Gastrocnemius medialis (tissue), 4 donors: ENCODE measurements at regions not wholly inside any gene's neighbourhood (a gene's known extent, or its start where the extent isn't known, plus 50 kb on each side); places are given as distances from the start of the nearest gene placed in this dataset.
"Not testable (repeated sequence)": the region's sequence is repeated elsewhere in the genome, so short reads cannot be mapped to it uniquely, and the experiment has no call there.

ENCODE experiments used
- ATAC-seq, 2 donors: fragments of 150-250 bp; one replicate each; pipeline ENCODE4 v1.9.1; 2016
- DNase-seq, 2 donors: peaks; one replicate each; pipeline ENCODE4 v3.0.0-alpha.2; 2019
- H3K27ac ChIP-seq, 4 donors: fragments of 200-600 bp; sonication (generic); 1 replicate in 1 of 4; 2 replicates in 3 of 4; pipeline ENCODE4 v1.5.1; 2016 to 2018; ENCODE audit warnings: mild to moderate bottlenecking in 2 of 4, moderate library complexity in 1 of 4
- H3K27me3 ChIP-seq, 3 donors: fragments of 200-600 bp; sonication (generic) in 2 of 3; 1 replicate in 1 of 3; 2 replicates in 2 of 3; pipeline versions ENCODE4 v1.5.1 to v1.6.0; 2016 to 2019; ENCODE audit warnings: mild to moderate bottlenecking in 1 of 3, moderate library complexity in 1 of 3
- H3K36me3 ChIP-seq, 2 donors: fragments of 200-600 bp; sonication (generic) in 1 of 2; one replicate each; pipeline ENCODE4 v1.5.1; 2017 to 2018
- H3K4me1 ChIP-seq, 2 donors: fragments of 200-600 bp; sonication (generic) in 1 of 2; one replicate each; pipeline ENCODE4 v1.5.1; 2016 to 2017; ENCODE audit warnings: mild to moderate bottlenecking in 2 of 2
- H3K4me3 ChIP-seq, 4 donors: fragments of 200-600 bp; sonication (generic) in 3 of 4; 1 replicate in 1 of 4; 2 replicates in 3 of 4; pipeline ENCODE4 v1.5.1; 2016 to 2019; ENCODE audit warnings: mild to moderate bottlenecking in 2 of 4
- H3K9me3 ChIP-seq, 3 donors: fragments of 200-600 bp; sonication (generic) in 2 of 3; 1 replicate in 1 of 3; 2 replicates in 2 of 3; pipeline ENCODE4 v1.5.1; 2016 to 2019
- POLR2A ChIP-seq, 2 donors: fragments of 450-650 bp; IDR thresholded peaks; one replicate each; pipeline ENCODE4 v1.6.1; 2017; ENCODE audit warnings: antibody characterized with exemption in 2 of 2, mild to moderate bottlenecking in 2 of 2, moderate library complexity in 2 of 2
- in situ Hi-C, 4 donors: fragments of 200-750 bp; cut with MboI; loops; one replicate each; pipeline versions ENCODE4 v1.15.0 to v1.8.0; 2017; ENCODE audit warnings: low sequenced_read_pairs in 4 of 4
- intact Hi-C: fragments of 100-400 bp; cut with DNase I; formaldehyde crosslinking; loops from one replicate; pipeline ENCODE4 v1.15.1; 2023; ENCODE audit warnings: low total_unique reads
- TF ChIP-seq, protein P1 (sequence below), 5 experiments: fragments of 450-650 bp in 3 of 5; fragments of 200-600 bp in 2 of 5; sonication (generic) in 2 of 5; IDR thresholded peaks in 4 of 5; conservative IDR thresholded peaks in 1 of 5; 1 replicate in 4 of 5; 2 replicates in 1 of 5; pipeline ENCODE4 v1.5.1; 2016 to 2019; ENCODE audit warnings: antibody characterized with exemption in 5 of 5, mild to moderate bottlenecking in 3 of 5, moderate library complexity in 3 of 5

DNA sequence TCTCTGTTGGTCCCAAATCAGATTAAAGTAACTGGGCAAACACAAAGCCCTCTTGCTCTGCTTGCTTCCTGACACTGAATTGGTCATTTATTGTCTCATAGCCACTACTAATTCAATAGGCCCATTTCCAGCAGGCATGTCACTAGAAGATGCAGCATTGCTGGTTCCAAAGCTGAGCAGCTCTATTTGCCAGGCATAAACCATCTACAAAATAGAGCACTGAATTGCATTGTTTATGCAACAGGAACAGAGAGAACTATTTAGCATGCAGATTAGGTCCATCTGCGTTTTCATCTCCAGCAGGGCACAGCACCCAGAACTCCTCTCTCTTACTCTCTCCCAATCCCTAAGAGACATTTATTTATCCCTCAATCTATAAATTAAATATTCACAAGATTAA lies 227.6 kb downstream of the SUCLG1 start:
- ATAC-seq = no peak
- TF ChIP-seq, protein P1, sequence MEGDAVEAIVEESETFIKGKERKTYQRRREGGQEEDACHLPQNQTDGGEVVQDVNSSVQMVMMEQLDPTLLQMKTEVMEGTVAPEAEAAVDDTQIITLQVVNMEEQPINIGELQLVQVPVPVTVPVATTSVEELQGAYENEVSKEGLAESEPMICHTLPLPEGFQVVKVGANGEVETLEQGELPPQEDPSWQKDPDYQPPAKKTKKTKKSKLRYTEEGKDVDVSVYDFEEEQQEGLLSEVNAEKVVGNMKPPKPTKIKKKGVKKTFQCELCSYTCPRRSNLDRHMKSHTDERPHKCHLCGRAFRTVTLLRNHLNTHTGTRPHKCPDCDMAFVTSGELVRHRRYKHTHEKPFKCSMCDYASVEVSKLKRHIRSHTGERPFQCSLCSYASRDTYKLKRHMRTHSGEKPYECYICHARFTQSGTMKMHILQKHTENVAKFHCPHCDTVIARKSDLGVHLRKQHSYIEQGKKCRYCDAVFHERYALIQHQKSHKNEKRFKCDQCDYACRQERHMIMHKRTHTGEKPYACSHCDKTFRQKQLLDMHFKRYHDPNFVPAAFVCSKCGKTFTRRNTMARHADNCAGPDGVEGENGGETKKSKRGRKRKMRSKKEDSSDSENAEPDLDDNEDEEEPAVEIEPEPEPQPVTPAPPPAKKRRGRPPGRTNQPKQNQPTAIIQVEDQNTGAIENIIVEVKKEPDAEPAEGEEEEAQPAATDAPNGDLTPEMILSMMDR (IDR thresholded peaks at IDR 0.05 in 4 of 5, conservative IDR thresholded peaks at IDR 0.05 in 1 of 5) = no peak
- TF ChIP-seq POLR2A (IDR thresholded peaks at IDR 0.05) = no peak

DNA sequence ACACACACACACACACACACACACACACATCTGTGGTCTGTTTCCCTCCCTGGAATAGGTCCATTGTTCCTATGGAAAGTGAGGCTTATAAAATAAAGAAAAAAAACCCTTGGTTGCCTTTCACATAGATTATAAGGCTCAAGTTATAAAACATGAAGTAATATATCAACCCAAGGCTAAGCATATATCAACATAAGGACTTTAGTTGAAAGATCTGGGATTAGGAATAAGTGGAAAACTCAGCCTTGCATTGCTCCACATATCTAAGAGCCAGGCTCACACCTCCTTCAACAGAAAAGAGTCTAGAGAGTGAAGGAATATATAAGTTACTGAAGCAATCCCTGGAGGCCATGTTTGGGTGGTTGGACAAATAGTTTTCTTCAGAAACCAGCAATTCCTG lies 235.0 kb downstream of the SUCLG1 start:
- Histone ChIP-seq H3K36me3 (no peaks in the 10 kb centered on the region), H3K9me3 (no peaks in the 10 kb centered on the region), H3K4me3 (no peak overlapping the region), H3K27ac (no peak overlapping the region), H3K27me3 (no peaks in the 10 kb centered on the region), H3K4me1 (no peaks in the 10 kb centered on the region)
- in situ Hi-C loops (no loop called here), intact Hi-C loops (no loop called here)
- ATAC-seq (no peak), DNase-seq (no peak)
- TF ChIP-seq, protein P1 (IDR thresholded peaks at IDR 0.05 in 4 of 5, conservative IDR thresholded peaks at IDR 0.05 in 1 of 5) = no peak
- TF ChIP-seq POLR2A (IDR thresholded peaks at IDR 0.05) = no peak

More for the DNA sequence above, 227.6 kb downstream of the SUCLG1 start:
- intact Hi-C loops (no loop called here), in situ Hi-C loops (no loop called here)
- Histone ChIP-seq H3K27me3 (no peaks in the 10 kb centered on the region), H3K4me3 (no peak overlapping the region), H3K36me3 (no peaks in the 10 kb centered on the region), H3K27ac (no peak overlapping the region), H3K9me3 (no peaks in the 10 kb centered on the region), H3K4me1 (no peaks in the 10 kb centered on the region)
- no peak for DNase-seq

DNA sequence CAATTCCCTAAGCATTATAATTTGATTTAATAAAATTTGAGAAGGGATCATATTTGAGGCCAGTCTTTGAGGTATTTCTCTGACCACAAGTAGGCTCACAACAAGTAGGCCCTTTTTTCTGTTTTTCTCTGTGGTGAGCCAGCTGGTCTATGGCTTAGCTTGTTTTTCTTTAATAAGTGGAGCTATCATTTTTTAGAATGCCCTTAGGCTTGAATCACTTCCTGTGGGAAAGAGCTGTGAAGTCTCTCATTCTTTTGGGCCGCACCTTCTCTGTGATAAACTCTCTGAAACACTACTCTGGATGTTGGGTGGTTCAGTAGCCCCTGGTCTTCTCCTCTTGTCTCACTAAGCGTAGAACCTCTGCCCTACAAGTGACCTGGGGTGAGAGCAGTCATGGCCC lies 235.9 kb downstream of the SUCLG1 start:
- intact Hi-C loops = no loop called here
- no peaks in the 10 kb centered on the region for H3K27me3 ChIP-seq
- H3K4me1 ChIP-seq = no peaks in the 10 kb centered on the region
- ATAC-seq = no peak
- no peak for DNase-seq
- TF ChIP-seq, protein P1 (IDR thresholded peaks at IDR 0.05 in 4 of 5, conservative IDR thresholded peaks at IDR 0.05 in 1 of 5) = no peak
- no peak for TF ChIP-seq POLR2A (IDR thresholded peaks at IDR 0.05)
- no peaks in the 10 kb centered on the region for H3K36me3 ChIP-seq
- no peak overlapping the region for H3K27ac ChIP-seq
- H3K9me3 ChIP-seq = no peaks in the 10 kb centered on the region
- in situ Hi-C loops = no loop called here
- no peak overlapping the region for H3K4me3 ChIP-seq

DNA sequence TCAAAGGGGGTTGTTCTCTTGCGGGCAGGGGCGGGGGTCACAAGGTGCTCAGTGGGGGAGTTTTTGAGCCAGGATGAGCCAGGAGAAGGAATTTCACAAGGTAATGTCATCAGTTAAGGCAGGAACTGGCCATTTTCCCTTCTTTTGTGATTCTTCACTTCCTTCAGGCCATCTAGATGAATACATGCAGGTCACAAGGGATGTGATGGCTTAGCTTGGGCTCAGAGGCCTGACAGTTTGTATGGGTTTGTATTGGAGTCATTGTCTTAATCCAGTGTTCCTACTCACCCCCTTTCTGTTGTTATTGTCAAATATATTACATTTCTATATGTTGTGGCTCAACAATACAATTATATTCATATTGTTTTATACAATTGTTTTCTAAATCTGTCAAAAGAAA lies 238.0 kb downstream of the SUCLG1 start:
- H3K4me1 ChIP-seq, H3K4me3 ChIP-seq, H3K9me3 ChIP-seq, H3K36me3 ChIP-seq, H3K27me3 ChIP-seq, in situ Hi-C loops, H3K27ac ChIP-seq, DNase-seq, ATAC-seq, intact Hi-C loops: not testable (repeated sequence)

DNA sequence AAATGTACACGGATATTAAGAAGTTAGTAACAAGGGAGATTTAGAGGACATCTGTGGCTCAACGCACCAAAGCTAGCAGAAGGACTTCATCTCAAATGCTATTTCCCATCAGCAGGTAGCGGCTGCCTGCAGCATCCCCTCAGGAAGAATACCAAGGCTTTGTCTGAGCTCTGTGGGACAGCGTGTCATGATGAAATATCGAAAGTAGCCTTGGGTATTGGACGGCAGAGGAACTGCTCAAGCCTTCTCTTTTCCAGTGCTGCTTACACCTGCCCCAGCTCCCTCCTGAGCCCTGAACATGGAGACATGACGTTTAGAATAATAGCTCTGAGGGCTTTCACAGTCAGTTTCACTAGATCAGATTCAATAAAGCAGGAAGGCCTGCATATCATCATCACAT lies 241.6 kb downstream of the SUCLG1 start:
- intact Hi-C loops (no loop called here), in situ Hi-C loops (no loop called here)
- TF ChIP-seq, protein P1 (IDR thresholded peaks at IDR 0.05 in 4 of 5, conservative IDR thresholded peaks at IDR 0.05 in 1 of 5) = no peak
- no peak for TF ChIP-seq POLR2A (IDR thresholded peaks at IDR 0.05)
- Histone ChIP-seq H3K27ac (no peak overlapping the region), H3K9me3 (no peaks in the 10 kb centered on the region), H3K36me3 (no peaks in the 10 kb centered on the region), H3K4me1 (no peaks in the 10 kb centered on the region), H3K4me3 (no peak overlapping the region), H3K27me3 (no peaks in the 10 kb centered on the region)
- no peak for ATAC-seq
- DNase-seq = no peak
